HG02588 (cell line): ENCODE measurements at regions not wholly inside any gene's neighbourhood (a gene's known extent, or its start where the extent isn't known, plus 50 kb on each side); places are given as distances from the start of the nearest gene placed in this dataset.

ENCODE experiments used
- ATAC-seq: cut with Tn5 transposase; IDR thresholded peaks from one replicate; pipeline ENCODE4 v1.9.1; 2021; ENCODE audit warnings: mild to moderate bottlenecking, moderate library complexity; ENCODE audit not compliant: unreplicated experiment

DNA sequence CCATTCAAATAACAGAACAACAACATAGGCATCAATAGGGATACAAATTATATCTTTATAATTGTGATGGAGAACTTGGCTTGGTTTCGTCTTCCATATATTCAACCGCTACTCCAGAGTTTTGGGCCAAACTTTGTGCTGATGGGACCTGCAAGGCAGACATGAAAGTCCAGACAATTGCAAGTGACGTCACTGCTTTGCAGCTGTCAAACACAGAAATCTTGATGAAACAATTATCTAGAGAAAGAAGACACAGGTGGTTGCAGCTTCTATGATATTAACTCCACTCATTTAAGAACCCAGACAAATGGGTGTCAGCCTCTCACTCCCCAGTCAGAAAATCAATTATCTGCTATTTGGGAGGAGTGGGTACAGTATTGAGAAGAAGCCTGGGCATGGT is 390.6 kb downstream of the NUF2 start:
- ATAC-seq: no peak

DNA sequence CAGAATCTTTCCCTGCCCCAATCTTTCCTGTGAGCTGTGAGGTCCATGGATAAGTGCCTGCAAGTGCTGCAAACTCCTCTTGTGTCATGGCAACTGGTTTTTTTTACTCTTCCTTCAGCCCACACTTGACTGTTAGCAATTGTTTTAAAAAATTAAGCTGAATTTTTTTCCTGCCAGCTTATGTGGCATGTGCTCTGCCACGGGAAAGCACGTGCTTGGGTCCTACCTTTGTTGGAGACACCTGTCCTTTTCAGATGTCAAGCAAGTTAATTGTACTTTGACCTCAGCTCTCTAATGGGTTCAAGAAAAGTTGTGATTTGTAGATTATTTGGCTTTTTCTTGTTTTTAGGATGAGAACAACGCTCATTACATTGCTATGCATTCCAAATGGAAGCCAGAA is 398.5 kb downstream of the NUF2 start:
- no peak for ATAC-seq

DNA sequence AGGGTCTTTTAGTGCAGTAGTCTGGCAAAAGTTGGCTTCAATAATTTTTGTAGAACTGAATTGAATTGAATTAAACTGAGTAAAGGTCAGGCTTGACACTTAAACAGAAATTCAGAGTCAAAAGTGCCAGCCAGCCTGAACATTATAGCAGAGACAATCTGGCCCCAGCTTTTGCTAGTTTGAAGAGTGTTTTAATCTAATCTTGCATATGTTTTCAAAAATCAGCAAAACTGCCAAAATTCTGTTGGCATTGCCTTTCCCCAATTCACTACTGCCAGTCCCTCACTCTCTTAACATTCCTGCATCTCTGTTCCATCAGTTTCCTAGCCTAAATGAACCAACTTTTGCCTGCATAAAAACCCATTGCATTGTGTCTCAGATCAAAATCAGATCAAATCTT is 403.8 kb downstream of the NUF2 start:
- ATAC-seq: no peak

DNA sequence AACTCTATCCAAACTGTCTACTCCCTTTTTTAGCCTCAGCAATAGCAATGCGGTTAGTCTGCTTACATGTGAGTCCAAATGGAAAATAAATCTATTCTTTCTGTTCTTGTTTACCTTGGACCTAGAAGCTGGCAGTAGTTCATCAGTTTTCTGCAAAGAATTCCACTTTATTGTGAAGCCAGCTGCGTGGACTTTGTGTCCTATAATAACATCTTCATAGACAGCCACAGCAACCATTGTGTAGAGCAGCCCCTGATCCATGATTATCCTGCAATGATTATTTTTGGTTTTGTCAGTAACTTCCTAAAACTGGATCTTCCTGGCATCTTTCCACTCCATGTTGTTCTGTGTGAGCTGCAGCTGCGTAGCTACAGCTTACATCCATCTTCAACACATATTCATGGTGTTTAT is 408.7 kb downstream of the NUF2 start:
- ATAC-seq: no peak

DNA sequence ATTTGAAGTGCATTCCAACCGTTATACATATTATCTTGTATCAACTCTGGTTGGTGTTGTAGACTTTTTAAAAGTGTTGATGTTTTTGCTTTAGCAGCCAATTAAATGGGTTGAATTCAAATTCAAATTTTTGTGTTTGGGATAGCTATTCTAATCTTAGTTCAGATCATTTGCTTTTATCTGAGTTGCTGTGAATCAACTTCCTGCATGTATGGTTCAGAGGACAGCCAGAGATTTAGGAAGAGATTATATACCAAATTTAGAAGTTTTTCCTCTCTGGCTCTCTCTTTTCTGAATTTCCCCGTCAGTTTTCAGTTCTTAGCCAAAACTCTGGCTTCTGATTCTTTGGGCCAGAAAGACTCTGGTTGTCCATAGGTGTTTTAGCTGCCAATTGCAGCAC is 415.5 kb downstream of the NUF2 start:
- ATAC-seq: no peak

DNA sequence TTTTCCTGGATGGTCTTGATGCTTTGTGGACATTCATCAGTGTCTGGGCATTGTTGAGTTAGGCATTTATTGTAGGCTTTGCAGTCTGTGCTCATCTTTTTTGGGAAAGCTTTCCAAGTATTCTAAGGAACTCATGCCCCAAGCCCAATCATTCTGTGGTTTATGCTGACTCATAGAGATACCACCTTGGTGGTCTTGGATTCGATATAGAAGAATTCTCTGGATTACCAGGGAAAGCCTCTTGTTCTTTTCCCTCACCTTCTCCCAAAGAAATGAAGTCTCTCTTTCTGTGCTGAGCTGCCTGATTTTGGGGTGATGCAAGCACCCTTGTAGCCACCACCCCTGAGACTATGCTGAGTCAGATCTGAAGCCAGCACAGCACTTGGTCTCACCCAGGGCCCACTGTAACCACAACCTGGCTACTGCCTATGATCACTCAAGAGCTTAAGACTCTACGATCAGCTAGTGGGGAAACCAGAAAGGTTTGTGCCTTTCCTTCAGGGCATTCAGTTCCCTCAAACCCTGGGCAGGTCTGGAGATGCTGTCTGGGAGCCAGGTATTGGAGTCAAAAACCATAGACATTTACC is 422.6 kb downstream of the NUF2 start:
- ATAC-seq: no peak

DNA sequence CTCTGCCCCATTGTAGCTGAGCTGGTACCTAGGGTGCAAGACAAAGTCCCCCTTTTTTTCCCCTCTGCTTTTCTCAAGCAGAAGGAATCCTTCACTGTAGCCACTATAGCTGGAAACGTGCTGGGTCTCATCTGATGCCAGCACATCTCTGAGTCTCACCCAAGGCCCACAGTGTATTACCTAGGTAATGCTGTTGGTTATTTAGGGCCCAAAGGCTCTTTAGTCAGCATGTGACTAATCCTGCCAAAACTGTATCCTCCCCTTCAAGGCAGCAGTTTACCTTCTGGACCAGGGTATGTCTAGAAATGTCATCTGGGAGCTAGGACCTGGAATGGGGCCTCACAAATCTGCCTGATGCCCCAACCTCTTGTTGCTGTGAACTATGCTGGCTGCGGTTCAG is 423.4 kb downstream of the NUF2 start:
- no peak for ATAC-seq

DNA sequence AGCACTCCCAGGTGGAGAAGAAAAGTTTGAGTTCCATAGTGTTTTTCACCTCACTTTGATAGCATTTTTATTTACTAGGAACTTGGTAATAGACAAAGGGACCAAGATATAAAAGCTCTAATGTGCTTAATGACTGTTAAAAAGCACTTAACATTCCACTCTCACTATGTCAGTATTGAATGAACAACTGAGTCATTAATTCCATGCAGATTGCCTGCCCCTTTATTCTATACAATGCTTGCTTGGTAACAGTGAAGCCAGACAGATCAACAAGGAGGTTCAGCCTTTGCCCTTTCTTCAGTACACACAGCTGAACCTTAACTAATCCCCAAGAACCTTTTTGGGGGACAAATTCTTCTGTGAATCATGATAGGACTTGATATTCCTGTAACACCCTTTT is 425.5 kb downstream of the NUF2 start:
- ATAC-seq: no peak

DNA sequence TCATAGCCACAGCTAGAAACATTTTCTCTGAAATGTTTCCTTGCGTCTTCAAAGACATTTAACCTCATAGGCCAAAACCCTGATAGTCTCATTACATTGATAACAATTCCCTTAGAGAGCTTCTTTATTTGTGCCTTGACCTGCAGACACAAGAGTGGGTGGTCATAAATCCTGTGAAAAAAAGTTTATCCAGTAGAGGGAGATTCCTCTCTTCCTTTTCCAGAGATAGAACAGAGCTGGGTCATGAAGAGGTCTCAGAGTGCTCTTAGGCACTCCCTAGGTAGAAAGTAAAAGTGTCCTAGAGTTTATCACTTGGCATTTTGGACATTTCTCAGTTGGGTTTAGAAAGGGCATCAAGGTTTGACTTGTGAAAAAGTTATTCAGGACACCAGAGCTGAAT is 426.1 kb downstream of the NUF2 start:
- no peak for ATAC-seq

DNA sequence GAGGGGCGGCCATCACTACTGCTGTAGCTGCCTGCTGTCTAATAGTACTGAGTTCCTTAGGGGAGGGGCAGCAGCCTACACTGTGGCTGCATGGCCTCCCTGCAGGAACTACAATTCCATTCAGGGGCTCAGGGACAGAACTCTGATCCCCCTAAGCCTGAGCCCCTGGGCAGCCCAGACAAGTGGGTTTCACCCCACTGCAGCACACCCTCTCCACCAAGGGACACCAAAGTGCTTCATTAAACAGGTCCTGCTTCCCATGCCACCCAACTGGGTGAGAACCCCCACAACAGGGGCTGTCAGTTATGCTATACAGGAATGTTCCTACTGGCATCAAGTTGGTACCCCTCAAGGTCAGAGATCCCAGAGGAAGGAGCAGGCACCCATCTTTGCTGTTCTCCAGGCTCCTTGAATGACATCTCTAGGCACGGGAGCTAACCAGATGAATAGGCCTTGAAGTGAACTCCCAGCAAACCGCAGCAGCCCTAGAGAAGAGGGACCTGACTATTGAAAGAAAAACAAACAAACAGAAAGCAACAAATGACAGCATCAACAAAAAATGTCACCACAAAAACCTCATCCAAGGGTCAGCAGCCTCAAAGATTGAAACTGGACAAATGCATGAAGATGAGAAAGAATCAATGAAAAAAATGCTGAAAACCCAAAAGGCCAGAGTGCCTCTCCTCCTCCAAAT is 437.4 kb downstream of the NUF2 start:
- ATAC-seq: no peak

DNA sequence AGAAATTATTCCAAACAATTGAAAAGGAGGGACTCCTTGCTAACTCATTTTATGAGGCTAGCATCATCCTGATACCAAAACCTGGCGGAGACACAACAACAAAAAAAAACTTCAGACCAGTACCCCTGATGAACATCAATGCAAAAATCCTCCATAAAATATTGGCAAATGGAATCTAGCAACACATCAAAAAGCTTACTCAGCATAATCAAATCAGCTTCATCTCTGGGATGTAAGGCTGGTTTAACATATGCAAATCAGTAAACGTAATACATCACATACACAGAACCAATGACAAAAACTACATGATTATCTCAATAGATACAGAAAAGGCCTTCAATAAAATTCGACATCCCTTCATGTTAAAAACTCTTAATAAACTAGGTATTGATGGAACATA is 440.1 kb downstream of the NUF2 start:
- no peak for ATAC-seq

DNA sequence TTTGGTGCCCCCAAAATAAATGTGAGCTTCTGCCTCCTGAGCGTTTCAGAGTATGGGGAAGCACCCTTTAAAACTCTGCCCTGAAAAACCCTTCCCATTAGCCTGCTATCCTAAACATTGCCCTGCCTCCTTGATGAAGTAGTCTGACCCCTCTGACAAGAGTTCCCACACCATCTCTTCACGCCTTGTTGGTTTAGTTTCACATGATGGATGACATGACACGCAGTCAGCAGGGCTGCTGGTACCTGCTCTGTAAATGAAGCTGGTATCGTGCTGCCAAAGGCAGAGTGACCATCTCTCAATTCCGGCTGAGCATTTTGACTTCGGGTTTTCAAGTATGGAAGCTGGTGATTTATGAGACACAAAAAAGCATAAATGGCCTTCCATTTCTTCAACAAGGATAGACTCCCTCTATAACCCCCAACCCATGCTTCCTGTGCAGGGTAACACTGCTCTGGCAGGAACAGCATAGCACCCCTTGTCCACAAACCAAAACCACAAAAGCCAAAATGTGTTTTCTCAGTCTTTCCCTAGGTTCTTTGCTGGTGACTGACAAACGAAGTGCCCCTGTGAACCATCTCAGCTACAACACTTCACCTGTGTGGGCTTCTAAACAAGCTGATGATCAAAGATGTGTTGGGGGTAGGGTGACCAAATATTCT is 444.6 kb downstream of the NUF2 start:
- ATAC-seq: no peak

DNA sequence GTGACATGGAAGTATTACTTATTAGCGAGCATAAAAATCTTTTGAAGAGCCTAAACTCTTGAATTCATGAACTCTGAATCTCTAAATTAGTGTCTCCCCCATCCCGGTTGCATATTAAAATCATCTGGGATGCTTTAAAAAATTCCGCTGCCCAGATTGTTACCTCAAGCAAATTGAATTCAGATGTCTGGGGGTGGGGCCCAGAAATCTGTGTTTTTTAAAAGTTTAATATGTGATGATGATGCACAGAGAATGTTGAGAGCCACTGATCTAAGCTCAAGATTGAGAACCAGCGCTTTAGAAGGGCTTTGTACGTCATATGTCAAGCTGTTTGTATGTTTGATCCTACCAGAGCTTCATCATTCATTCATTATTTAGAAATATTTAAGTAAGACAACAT is 446.8 kb downstream of the NUF2 start:
- no peak for ATAC-seq

DNA sequence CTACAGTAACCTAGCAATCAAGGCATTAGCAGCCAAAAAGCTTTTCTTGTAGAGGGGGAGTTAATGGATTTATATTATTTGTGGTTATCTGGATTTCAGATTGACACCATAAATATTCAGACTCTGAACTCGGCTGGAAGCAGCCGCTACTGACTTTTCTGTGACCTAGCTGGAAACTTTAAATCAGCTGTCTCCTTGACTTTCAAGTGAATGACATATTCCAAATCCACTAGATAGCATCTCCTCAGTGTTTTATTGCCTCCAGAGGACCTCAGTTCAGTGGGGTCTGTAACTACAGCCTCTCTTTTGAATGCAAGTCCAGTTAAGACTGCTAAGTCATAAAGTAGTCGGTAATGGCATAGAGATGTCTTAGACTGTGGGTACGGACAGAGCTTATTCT is 448.5 kb downstream of the NUF2 start:
- ATAC-seq: no peak

DNA sequence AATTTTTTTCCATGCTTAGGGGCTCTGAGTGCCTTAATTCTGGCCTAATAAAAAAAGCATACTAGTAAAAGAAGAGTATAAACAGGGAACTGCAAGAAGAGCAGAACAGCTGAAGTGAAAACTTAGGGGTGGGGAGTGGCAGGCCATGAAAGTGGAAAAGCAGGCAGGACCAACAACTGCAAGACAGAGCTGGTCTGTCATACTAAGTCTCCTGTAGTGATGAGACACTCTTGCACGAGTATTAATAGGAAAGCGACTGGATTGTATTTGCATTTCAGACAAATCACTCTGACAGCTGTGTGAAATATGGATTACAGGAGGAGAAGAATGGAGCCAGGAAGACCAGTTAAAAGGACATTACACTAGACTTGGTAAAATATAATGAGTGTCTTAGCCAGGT is 449.9 kb downstream of the NUF2 start:
- no peak for ATAC-seq

DNA sequence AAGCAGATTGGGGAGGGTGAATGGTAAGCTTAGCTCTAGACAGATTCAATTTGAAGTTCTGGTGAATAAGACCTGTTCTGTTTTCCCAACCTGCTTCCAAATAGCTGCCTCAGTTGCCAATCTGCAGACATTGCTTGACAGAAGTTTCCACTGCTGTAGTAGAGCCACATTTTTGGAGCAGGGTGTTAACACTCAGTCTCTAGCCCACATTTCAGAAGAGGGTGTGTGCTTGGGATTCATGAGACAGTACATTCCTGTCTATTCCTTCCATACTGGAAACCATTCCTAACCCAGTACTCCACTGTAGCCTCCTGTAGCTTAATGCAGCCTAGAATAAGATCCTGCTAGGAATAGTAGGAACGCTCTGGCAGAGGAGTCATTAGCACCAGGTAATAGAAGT is 450.5 kb downstream of the NUF2 start:
- ATAC-seq: no peak

DNA sequence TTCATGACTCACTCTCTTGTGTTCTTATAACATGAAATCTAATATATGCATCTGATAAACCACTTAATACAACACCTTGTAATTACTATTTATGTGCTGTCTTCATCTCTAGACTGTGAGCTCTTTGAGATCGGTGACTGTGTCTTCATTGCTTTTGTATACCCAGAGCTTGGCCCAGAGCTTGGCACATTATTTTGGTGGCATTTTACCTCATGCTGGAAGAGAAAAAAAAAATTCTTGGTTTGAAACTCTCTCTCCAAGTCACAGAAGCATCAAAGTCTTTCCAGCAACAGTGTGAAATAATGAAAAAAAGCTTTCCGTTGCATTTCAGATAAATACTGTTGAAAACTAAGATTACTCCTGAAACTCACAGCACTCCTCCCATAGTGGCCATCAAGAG is 451.6 kb downstream of the NUF2 start:
- ATAC-seq: no peak

DNA sequence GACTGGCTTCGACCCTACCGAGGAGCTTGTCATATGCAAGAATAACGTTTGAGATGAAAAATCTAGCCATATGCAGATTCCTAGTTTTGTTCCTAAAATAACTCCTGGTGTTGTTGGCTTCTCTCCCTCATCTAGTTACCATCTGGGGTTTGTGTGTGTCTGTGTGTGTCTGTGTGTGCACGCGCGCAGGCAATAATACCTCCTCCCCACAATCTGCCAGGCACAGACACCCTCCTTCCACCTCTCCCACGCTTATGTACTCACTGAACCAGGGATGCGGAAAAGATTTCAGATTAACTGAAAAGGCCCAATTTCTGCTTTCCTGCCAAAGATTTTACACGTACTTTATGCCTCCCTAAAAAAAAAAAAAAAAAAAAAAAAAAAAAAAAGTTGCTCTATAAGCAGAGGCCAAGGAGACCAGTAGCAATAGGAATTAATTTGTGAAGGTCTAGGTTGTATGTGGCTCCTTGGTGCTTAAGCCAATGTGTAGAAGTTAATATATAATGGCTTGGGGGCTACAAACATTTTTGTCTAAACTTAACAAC is 452.7 kb downstream of the NUF2 start:
- ATAC-seq: no peak

DNA sequence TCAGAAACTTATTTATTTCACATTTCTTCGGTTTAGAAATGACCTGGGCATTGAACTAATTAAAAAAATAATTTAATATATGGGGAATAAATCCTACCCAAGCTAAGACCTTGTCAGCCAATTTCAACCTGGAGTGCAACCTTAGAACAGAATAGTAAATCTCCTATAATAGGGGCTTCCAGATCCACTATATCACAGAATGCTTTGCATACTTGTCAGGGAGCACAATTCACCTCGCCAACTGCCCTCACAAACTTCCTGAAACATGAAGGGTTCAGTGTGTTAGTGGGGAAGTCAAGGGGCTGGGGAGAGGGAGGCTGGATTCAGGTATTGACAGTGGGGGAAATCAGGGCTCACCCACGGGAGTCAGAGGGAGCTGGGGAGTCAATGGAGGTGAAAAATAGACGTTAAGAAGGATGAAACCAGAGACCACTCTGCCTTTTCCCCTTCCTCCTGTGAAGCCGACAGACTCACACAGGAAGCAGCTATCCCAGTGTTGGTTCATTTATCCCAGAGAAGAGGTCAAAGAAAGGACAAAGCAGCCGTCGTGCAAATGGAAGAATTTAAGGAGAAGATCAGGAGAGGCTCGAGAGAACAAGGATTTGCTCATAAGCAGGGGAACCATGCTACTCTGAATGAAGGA is 453.3 kb downstream of the NUF2 start:
- no peak for ATAC-seq

DNA sequence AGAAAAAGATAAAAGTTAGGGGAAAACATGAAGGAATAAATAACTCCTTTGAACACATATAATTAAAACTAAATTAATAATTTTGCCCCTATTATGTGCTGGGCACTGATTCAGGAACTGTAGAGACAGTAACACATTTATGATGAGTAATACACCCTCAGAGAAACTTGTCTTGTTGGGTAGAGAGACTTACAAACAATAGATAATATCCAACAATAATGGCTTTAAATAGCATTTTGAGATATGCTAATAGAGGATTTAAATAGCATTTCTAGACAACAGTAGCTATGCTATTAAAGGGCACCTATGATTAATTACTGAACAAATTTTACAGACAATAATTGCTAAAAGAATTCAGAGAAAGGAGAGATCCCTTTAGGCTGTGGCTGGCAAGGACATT is 455.5 kb downstream of the NUF2 start:
- no peak for ATAC-seq

DNA sequence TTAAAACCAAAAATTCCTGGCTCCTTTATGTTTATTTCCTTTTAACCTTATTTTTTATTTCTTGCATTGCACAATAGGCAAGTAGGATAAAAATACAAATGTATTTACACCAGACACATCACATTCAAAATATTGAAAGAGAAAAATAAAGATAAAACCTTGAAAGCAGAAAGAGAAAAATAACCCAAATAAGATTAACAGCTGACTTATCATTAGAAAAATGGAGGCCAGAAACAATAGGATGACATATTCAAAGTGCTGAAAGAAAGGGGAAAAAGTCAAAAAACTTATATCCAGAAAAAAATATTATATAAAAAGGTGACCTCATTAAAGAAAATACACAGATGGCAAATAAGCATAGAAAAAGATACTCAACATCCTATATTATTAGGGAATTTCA is 459.4 kb downstream of the NUF2 start:
- ATAC-seq: no peak

DNA sequence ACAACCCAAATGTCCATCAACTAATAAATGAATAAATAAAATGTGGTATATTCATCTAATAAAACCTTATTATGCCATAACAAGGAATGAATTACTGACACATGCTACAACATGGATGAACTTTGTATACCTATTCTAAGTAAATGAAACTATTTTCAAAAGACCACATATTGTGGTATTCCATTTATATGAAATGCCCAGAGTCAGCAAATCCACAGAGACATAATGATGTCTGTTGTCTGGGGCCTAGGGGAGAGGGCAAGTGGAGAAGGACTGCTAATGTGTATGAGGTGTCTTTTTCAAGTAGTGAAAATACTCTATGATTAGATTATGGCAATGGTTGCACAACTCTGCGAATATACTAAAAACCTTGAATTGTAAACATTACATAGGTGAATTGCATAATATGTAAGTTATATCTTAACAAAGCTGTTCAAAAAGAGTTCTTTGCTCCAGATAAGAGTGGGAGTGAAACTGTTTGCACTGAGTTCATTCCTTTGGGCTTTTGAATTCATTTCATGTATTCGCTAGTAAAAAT is 464.2 kb downstream of the NUF2 start:
- no peak for ATAC-seq
